ENCODE measurements at regions not wholly inside any gene's neighbourhood (a gene's known extent, or its start where the extent isn't known, plus 50 kb on each side); places are given as distances from the start of the nearest gene placed in this dataset.
"Not testable (repeated sequence)": the region's sequence is repeated elsewhere in the genome, so short reads cannot be mapped to it uniquely, and the experiment has no call there.

- H3K4me3 ChIP-seq (replicated peaks; ENCODE audit: low read depth, low read length): no peak overlapping the region
- no peak for TF ChIP-seq CTCF (IDR thresholded peaks at IDR 0.05; ENCODE audit: low read depth, low read length, missing control alignments)
- DNase-seq (ENCODE audit: extremely low read depth, low read depth): no peak
Measured at GRCh38 chr3:84277562-84278224, 681.1 kb upstream of the CADM2 start.

GRCh38 chr3:84292128-84292527 is 666.7 kb upstream of the CADM2 start:
- no peak for DNase-seq (ENCODE audit: extremely low read depth, low read depth)
- no peak for TF ChIP-seq CTCF (IDR thresholded peaks at IDR 0.05; ENCODE audit: low read depth, low read length, missing control alignments)
- no peak overlapping the region for H3K4me3 ChIP-seq (replicated peaks; ENCODE audit: low read depth, low read length)

- H3K4me3 ChIP-seq (replicated peaks; ENCODE audit: low read depth, low read length): no peak overlapping the region
- DNase-seq (ENCODE audit: extremely low read depth, low read depth): no peak
- TF ChIP-seq CTCF (IDR thresholded peaks at IDR 0.05; ENCODE audit: low read depth, low read length, missing control alignments): no peak
Measured at GRCh38 chr3:84299329-84299728, 659.5 kb upstream of the CADM2 start.

GRCh38 chr3:84304214-84304613 is 654.6 kb upstream of the CADM2 start:
- no peak for DNase-seq (ENCODE audit: extremely low read depth, low read depth)
- H3K4me3 ChIP-seq (replicated peaks; ENCODE audit: low read depth, low read length): no peak overlapping the region
- no peak for TF ChIP-seq CTCF (IDR thresholded peaks at IDR 0.05; ENCODE audit: low read depth, low read length, missing control alignments)

- DNase-seq (ENCODE audit: extremely low read depth, low read depth): no peak
- TF ChIP-seq CTCF (IDR thresholded peaks at IDR 0.05; ENCODE audit: low read depth, low read length, missing control alignments): no peak
- no peak overlapping the region for H3K4me3 ChIP-seq (replicated peaks; ENCODE audit: low read depth, low read length)
Measured at GRCh38 chr3:84307339-84307738, 651.5 kb upstream of the CADM2 start.

- TF ChIP-seq CTCF (IDR thresholded peaks at IDR 0.05; ENCODE audit: low read depth, low read length, missing control alignments): no peak
- DNase-seq (ENCODE audit: extremely low read depth, low read depth): no peak
- no peak overlapping the region for H3K4me3 ChIP-seq (replicated peaks; ENCODE audit: low read depth, low read length)
Measured at GRCh38 chr3:84308379-84308778, 650.4 kb upstream of the CADM2 start.

- TF ChIP-seq CTCF (IDR thresholded peaks at IDR 0.05; ENCODE audit: low read depth, low read length, missing control alignments): no peak
- no peak for DNase-seq (ENCODE audit: extremely low read depth, low read depth)
- H3K4me3 ChIP-seq (replicated peaks; ENCODE audit: low read depth, low read length): no peak overlapping the region
Measured at GRCh38 chr3:84318273-84318809, 640.4 kb upstream of the CADM2 start.

- DNase-seq (ENCODE audit: extremely low read depth, low read depth): not testable (repeated sequence)
Measured at GRCh38 chr3:84365563-84366278, 593.1 kb upstream of the CADM2 start.

More at GRCh38 chr3:84365563-84366278, 593.1 kb upstream of the CADM2 start:
- H3K4me3 ChIP-seq (replicated peaks; ENCODE audit: low read depth, low read length): not testable (repeated sequence)

All from HFF-Myc (cell line).